GM08714 (cell line): ENCODE measurements at regions not wholly inside any gene's neighbourhood (a gene's known extent, or its start where the extent isn't known, plus 50 kb on each side); places are given as distances from the start of the nearest gene placed in this dataset.
"Not testable (repeated sequence)": the region's sequence is repeated elsewhere in the genome, so short reads cannot be mapped to it uniquely, and the experiment has no call there.

Experiments
- H3K4me3 ChIP-seq: fragments of 200-500 bp; sonication (Bioruptor generic); 2 replicates; pipeline ENCODE4 v1.5.1; 2014; ENCODE audit warnings: mild to moderate bottlenecking, low read length, inconsistent platforms
- ZNF274 ChIP-seq: IDR thresholded peaks from 2 replicates; pipeline ENCODE4 v1.6.1; 2012; ENCODE audit warnings: mild to moderate bottlenecking, low read depth, low read length

- no peak for TF ChIP-seq ZNF274
- H3K4me3 ChIP-seq, result no peak overlapping the region
Measured at GRCh38 chr1:188129856-188130838, 1301.4 kb downstream of the PLA2G4A start.

GRCh38 chr1:188137221-188137620 is 1308.5 kb downstream of the PLA2G4A start:
- no peak for TF ChIP-seq ZNF274

DNA sequence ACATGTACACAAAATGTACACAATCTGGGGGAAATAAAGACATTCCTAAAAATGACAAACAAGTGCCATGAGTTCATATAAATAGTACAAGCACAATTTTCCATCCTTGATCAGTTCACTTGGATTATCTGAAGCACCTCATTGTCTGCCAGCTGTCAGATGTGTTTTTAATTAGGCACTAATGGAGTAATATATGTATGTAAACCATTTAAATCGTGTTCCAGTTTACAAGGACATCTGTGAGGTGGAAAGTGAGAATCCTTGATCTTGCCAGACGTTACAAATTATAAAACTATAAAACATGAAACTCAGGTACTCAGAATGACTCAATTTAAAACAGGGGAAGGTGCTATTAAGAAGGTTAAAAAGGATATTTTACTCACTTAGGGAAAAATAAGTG is 1312.2 kb downstream of the PLA2G4A start:
- no peak for TF ChIP-seq ZNF274
- H3K4me3 ChIP-seq, result no peak overlapping the region

More at GRCh38 chr1:188137221-188137620, 1308.5 kb downstream of the PLA2G4A start:
- H3K4me3 ChIP-seq, result no peak overlapping the region

DNA sequence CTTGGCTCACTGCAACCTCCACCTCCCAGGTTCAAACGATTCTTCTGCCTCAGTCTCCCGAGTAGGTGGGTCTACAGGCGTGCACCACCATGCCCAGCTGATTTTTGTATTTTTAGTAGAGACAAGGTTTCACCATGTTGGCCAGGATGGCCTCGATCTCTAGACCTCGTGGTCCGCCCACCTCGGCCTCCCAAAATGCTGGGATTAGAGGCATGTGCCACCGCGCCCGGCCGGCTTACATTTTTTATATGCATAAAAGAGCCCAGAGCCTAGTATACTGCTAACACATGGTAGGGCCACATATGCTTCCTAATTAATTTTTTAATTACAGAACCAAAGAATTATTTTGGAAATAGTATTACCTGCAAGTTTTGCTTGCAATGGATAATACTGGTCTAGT is 1325.4 kb downstream of the PLA2G4A start:
- no peak for TF ChIP-seq ZNF274
- H3K4me3 ChIP-seq, result no peak overlapping the region

GRCh38 chr1:188154761-188155160 is 1326.0 kb downstream of the PLA2G4A start:
- H3K4me3 ChIP-seq, result no peak overlapping the region
- TF ChIP-seq ZNF274, result no peak

DNA sequence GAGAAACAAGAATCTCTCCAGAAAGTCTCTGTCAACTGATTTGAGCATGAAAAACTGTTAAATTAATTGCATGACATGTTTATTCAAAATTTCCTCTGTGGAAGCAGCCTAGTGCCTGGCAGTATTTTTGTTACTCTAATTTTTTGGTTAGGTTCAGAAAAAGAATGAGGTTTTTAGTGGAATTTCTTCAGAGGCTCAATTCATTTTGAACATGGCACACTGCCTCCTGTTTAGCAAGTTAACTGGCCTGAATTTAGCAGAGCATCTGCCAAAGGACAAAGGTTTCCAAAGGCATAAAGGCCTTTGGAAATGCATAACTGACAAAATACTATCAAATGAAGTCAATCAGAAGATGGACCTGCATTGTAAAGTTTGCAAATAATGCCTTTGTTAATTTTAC is 1326.5 kb downstream of the PLA2G4A start:
- TF ChIP-seq ZNF274, result no peak
- no peak overlapping the region for H3K4me3 ChIP-seq

GRCh38 chr1:188164459-188164858 is 1335.7 kb downstream of the PLA2G4A start:
- no peak overlapping the region for H3K4me3 ChIP-seq
- no peak for TF ChIP-seq ZNF274

GRCh38 chr1:188166654-188167053 is 1337.9 kb downstream of the PLA2G4A start:
- no peak for TF ChIP-seq ZNF274

GRCh38 chr1:188169971-188170370 is 1341.2 kb downstream of the PLA2G4A start:
- no peak for TF ChIP-seq ZNF274

More at GRCh38 chr1:188166654-188167053, 1337.9 kb downstream of the PLA2G4A start:
- no peak overlapping the region for H3K4me3 ChIP-seq

DNA sequence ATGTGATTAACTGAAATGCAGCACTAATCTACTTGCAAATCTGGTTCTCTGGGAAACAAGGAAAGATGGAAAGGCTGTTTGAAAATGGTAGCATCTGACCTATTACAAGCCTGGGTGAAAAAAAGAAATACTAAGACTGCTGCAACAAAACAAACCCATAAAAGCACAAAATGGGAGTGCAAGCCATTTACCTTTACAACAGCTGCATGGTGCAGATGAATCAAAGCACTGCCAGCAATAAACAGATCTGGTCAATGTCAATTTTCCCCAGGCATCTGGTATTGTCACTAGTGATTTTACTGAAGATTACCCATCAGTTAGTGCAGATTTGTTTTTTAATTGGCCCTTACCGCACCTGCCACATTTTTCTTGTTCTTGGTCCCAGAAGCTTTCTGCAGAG is 1341.7 kb downstream of the PLA2G4A start:
- H3K4me3 ChIP-seq, result no peak overlapping the region
- no peak for TF ChIP-seq ZNF274

More at GRCh38 chr1:188169971-188170370, 1341.2 kb downstream of the PLA2G4A start:
- no peak overlapping the region for H3K4me3 ChIP-seq

- no peak for TF ChIP-seq ZNF274
- no peak overlapping the region for H3K4me3 ChIP-seq
Measured at GRCh38 chr1:188170935-188171334, 1342.2 kb downstream of the PLA2G4A start.

DNA sequence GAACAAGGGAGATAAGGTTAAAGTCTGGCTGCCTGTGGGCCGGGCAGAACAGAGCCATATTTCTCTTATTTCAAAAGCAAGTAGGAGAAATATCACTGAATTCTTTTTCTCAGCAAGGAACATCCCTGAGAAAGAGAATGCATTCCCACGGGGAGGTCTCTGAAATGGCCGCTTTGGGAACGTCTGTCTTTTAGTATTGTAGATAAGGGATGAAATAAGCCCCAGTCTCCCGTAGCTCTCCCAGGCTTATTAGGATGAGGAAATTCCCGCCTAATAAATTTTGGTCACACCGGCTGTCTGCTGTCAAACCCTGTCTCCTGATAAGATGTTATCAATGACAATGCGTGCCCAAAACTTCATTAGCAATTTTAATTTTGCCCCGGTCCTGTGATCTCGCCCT is 1353.3 kb downstream of the PLA2G4A start:
- H3K4me3 ChIP-seq, result not testable (repeated sequence)

DNA sequence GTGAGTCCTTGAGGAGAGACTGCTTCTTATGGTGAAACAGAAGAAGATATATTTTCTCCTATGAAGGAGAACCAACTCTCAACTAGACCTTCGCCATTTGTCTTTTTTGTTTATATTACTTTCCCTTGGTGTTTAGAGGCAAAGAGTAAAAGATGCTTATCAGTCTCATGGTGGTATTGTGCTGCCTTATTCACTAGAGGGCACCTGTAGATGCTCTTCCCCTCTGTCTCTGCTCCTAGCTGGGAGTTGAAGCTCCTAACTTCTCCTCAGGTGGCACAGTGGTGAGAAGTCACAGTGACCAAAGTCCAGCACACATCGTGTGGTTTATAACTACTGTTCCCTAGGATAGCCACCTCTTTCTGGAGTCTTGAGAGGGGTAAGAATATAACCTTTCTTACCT is 1359.6 kb downstream of the PLA2G4A start:
- H3K4me3 ChIP-seq, result no peak overlapping the region
- TF ChIP-seq ZNF274, result no peak

DNA sequence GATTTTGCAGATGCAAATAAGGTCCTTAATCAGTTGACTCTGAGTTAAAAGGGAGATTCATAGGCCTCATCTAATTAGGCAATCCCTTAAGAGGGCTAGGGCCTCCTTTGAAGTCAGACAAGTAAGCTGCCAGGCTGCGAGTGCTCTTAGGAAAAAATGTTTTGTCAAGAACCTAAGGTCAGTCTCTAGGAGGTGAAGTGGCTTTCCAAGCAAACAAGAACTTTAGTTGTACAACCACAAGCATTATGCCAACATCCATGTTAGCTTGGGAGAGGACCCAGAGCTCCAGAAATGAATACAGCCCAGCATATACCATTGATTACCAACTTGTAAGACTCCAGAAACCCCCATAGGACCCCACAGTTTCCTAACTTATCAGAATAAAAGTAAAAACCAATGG is 1366.2 kb downstream of the PLA2G4A start:
- no peak for TF ChIP-seq ZNF274
- no peak overlapping the region for H3K4me3 ChIP-seq

DNA sequence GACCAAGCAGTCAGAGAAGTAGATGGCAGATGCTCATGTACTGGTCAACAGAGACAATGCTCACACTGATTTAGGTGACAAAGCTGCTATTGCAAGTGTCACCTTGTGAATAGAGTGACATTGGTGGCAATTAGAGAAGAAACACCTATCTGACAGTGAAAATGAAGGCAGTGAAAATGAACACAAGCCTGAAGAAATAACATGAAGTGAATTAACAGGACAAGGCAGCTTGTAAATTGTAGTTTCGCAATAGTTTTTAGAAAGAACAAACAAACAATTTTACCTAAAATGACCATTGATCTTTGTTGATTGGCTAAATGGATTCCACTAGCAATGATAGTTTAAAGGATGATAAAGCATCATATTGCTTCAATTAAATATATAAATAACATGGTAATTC is 1389.5 kb downstream of the PLA2G4A start:
- no peak overlapping the region for H3K4me3 ChIP-seq
- TF ChIP-seq ZNF274, result no peak

DNA sequence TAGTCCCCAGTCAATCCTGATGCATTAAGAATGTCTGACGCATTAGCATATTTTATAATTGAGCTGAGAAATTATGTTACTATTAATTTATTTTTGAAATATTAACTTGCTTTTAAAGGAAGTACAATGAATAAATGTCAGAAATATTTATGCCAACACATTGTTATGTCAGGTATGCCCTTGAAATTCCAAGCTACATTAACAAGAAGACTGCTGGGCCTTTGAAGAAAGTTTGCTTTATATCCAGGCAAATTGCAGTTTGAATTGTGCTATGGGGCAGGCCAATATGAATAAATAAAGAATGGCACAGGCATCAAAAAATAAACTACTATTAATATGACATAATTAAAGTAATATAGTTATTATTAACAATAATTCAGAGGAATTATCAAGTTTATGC is 1391.3 kb downstream of the PLA2G4A start:
- H3K4me3 ChIP-seq, result no peak overlapping the region
- TF ChIP-seq ZNF274, result no peak

- no peak for TF ChIP-seq ZNF274
- H3K4me3 ChIP-seq, result no peak overlapping the region
Measured at GRCh38 chr1:188224263-188224662, 1395.5 kb downstream of the PLA2G4A start.
